Motor neuron (in vitro differentiated cells): ENCODE measurements at regions not wholly inside any gene's neighbourhood (a gene's known extent, or its start where the extent isn't known, plus 50 kb on each side); places are given as distances from the start of the nearest gene placed in this dataset.

ENCODE experiments used
- ATAC-seq, 8 experiments: fragments of 200-7000 bp; cut with Tn5 transposase; replicated peaks in 6 of 8; 2 replicates each; pipeline ENCODE4 v1.8.0; 2021; ENCODE audit warnings: mild to moderate bottlenecking in 8 of 8, moderate library complexity in 8 of 8
- H3K27ac ChIP-seq, 2 donors: fragments of 250-450 bp; sonication (Bioruptor Pico); 2 replicates each; pipeline ENCODE4 v1.9.0; 2021; ENCODE audit warnings: antibody characterized with exemption in 2 of 2, mild to moderate bottlenecking in 2 of 2, moderate library complexity in 1 of 2
- H3K4me1 ChIP-seq, 2 donors: fragments of 250-450 bp; sonication (Bioruptor Pico); replicated peaks in 1 of 2; 2 replicates each; pipeline ENCODE4 v1.6.1; 2021; ENCODE audit warnings: antibody characterized with exemption in 2 of 2, mild to moderate bottlenecking in 2 of 2, moderate library complexity in 1 of 2
- H3K4me3 ChIP-seq, 5 donors: fragments of 250-450 bp; sonication (Bioruptor Pico); 2 replicates each; pipeline ENCODE4 v1.9.0; 2021; ENCODE audit warnings: antibody characterized with exemption in 5 of 5, mild to moderate bottlenecking in 5 of 5, moderate library complexity in 4 of 5
- WGBS, 10 experiments: fragments of 450-650 bp; shearing (Covaris generic); methylation state at CpG; one replicate each; pipeline ENCODE4 v1.0.0; 2022; 5-methylcytosine and 5-hydroxymethylcytosine counted together
- in situ Hi-C, 9 experiments: fragments of 400-800 bp; cut with MboI; loops; one replicate each; pipeline ENCODE4 v1.15.0; 2021; ENCODE audit warnings: low sequenced_read_pairs in 9 of 9, low pct_unique_long_range_greater_than_20kb in 2 of 9; ENCODE audit not compliant: unreplicated experiment in 9 of 9

DNA sequence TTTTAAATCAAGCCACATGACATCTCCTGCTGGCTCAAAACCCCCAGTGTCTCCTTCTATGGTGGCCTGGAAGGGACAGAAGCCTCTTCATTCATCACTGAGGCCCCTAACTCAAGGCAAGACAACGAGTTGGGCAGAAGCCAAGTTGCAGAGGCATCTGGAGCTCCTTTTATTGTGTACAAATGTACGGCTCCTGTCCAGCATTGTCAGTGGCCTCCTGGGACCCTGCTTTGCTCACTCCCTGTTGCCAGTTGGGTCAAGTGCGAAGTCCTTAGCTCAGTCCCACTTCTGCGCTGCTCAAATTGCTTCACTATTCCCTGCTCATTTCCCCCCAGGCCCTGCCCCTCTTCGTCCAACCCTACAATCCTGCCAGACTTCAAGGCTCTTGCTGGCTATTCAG is 181.2 kb upstream of the PMEPA1 start:
- Histone ChIP-seq H3K4me1 (peaks cover 0 to 23% of the 10 kb centered on the region in 2 donors), H3K27ac (no peak overlapping the region), H3K4me3 (no peak overlapping the region)
- in situ Hi-C loops = no loop called here
- WGBS, 10 experiments = 20 to 90% (median 81%) methylated on average over 1 to 3 of the region's 5 CpGs; no CpG with 5 or more reads in 6 of the 10 experiments
- ATAC-seq = peak in 2 of 8 experiments; percentile 18 to 27

- in situ Hi-C loops = no loop called here
- 30 to 62% (median 55%) methylated on average over 3 to 9 of the region's 12 CpGs; no CpG with 5 or more reads in 5 of the 10 experiments for WGBS, 10 experiments
- ATAC-seq = peak in 7 of 8 experiments; percentile 46 to 88 (median 68)
Measured at GRCh38 chr20:57890202-57890800, 180.5 kb upstream of the PMEPA1 start.

DNA sequence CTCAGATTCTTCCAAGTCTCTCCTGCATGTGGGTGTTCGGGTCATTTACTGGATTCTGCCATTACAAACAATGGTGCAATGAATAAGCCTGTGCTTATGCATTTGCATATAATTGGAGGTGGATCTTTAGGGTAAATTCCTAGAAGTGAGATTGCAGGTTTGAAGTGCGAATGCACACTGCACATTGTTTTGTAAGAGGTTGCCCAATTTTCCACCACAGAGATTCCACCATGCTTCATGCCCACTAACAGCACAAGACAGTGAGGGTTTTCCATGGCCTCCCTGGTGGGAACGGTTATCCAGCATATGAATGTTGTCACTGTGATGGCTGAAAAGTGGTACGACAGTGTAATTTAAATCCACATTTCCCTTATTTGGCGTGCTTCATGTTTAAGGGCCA is 178.8 kb upstream of the PMEPA1 start:
- peak in 1 of 8 experiments; percentile 20 for ATAC-seq
- H3K4me3 ChIP-seq = no peak overlapping the region
- 59 to 94% (median 84%) methylated on average over 2 to 4 of the region's 5 CpGs for WGBS, 10 experiments
- H3K27ac ChIP-seq = no peak overlapping the region
- in situ Hi-C loops = no loop called here
- peaks cover 0 to 22% of the 10 kb centered on the region in 2 donors for H3K4me1 ChIP-seq

More at GRCh38 chr20:57890202-57890800, 180.5 kb upstream of the PMEPA1 start:
- no peak overlapping the region for H3K27ac ChIP-seq
- H3K4me1 ChIP-seq = peaks cover 0 to 23% of the 10 kb centered on the region in 2 donors
- H3K4me3 ChIP-seq = no peak overlapping the region

DNA sequence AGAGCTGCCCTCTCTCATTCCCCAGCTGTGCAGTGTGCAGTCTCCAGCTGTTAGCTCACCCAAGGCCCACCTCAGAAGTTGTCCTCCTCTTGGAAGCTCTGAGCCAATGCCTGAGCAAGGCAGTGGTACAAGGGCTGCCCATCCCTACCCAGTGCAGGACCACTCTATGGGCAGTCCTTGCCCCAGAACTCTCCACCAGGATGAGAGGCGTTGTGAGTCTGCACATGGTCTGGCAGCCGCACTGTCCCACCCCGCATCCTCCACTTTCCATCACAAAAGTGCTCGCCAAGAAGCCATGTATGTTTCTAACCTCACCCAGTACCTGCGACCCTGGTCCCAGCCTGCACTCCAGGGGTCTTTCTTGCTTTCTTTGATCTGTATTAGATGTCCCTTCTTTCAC is 175.1 kb upstream of the PMEPA1 start:
- ATAC-seq = no peak
- peaks cover 0 to 2% of the 10 kb centered on the region in 2 donors for H3K4me1 ChIP-seq
- H3K27ac ChIP-seq = no peak overlapping the region
- no peak overlapping the region for H3K4me3 ChIP-seq
- in situ Hi-C loops = no loop called here
- 0 to 100% (median 83%) methylated on average over 1 to 3 of the region's 5 CpGs; no CpG with 5 or more reads in 3 of the 10 experiments for WGBS, 10 experiments

DNA sequence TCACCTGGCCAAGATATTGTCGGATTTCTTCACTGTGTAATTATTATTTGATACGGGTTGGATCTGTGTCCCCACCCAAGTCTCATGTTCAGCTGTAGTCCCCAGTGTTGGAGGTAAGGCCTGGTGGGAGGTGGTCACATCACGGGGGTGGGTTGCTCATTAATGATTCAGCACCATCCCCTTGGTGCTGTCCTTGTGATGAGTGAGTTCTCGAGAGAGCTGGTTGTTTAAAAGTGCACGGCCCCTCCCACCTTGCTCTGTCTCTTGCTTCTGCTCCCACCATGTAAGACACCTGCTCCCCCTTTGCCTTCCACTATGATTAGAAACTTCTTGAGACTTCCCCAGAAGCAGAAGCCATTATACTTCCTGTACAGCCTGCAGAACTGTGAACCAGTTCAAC is 173.9 kb upstream of the PMEPA1 start:
- no peaks in the 10 kb centered on the region for H3K4me1 ChIP-seq
- 70 to 100% (median 92%) methylated on average over 1 to 3 of the region's 5 CpGs; no CpG with 5 or more reads in 5 of the 10 experiments for WGBS, 10 experiments
- no peak overlapping the region for H3K27ac ChIP-seq
- H3K4me3 ChIP-seq = no peak overlapping the region
- no peak for ATAC-seq
- in situ Hi-C loops = no loop called here

DNA sequence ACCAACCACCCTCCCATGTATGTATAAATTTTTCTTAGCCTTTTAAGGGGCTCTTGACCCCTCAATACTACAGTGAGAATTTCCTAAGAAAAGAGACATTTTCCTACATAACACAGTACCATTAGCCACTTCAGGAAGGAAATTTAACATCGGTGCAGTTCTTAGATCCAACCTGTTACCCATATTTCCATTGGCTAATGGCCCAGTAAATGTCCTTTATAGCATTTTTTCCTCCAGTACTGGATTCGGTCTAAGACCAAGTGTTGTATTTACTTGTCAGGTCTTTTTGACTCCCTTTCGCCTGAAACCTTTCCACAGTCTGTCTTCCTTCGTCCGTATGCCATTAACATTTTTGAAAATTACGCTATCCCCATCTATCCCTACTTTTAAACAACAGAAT is 173.4 kb upstream of the PMEPA1 start:
- Histone ChIP-seq H3K27ac (no peak overlapping the region), H3K4me1 (no peaks in the 10 kb centered on the region), H3K4me3 (no peak overlapping the region)
- WGBS, 10 experiments = 62 to 100% (median 91%) methylated on average over 3 to 6 of the region's 6 CpGs
- ATAC-seq = no peak
- in situ Hi-C loops = no loop called here

DNA sequence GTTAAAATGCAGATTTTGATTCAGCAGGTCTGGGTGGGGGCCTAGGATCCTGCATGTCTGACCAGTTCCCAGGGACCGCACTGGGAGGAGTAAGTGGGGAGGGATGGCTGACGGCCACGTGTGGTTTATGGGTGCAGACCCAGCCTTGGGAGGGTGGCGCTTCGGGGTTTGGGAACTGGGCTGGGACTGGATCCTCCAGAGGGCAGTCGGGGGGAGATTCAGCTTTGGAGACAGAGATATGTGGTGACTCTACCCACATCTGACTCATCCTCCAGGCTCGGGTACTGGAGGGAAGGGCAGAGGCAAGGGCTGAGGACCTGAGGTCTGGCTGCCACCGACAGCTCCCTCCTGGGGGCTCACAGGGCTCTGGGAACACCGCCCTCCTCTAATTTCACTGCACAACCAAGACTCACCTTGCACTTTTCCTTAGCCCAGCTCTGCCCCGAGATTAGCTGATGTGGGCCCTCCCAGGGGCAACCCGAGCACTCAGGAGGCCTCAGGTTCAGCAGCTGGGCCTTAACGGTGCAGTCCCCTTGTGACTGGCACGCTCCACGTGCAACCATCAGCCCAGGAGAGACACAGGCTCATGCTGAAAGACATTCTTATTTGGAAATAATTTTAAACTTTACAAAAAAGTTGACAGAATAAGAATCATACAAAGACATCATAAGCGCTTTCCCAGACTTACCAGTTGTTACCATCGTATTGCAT is 172.8 kb upstream of the PMEPA1 start:
- Histone ChIP-seq H3K4me1 (no peaks in the 10 kb centered on the region), H3K4me3 (no peak overlapping the region), H3K27ac (no peak overlapping the region)
- ATAC-seq = peak in 3 of 8 experiments; percentile 32 to 64 (median 38)
- in situ Hi-C loops = no loop called here
- 43 to 100% (median 84%) methylated on average over 2 to 10 of the region's 16 CpGs for WGBS, 10 experiments

DNA sequence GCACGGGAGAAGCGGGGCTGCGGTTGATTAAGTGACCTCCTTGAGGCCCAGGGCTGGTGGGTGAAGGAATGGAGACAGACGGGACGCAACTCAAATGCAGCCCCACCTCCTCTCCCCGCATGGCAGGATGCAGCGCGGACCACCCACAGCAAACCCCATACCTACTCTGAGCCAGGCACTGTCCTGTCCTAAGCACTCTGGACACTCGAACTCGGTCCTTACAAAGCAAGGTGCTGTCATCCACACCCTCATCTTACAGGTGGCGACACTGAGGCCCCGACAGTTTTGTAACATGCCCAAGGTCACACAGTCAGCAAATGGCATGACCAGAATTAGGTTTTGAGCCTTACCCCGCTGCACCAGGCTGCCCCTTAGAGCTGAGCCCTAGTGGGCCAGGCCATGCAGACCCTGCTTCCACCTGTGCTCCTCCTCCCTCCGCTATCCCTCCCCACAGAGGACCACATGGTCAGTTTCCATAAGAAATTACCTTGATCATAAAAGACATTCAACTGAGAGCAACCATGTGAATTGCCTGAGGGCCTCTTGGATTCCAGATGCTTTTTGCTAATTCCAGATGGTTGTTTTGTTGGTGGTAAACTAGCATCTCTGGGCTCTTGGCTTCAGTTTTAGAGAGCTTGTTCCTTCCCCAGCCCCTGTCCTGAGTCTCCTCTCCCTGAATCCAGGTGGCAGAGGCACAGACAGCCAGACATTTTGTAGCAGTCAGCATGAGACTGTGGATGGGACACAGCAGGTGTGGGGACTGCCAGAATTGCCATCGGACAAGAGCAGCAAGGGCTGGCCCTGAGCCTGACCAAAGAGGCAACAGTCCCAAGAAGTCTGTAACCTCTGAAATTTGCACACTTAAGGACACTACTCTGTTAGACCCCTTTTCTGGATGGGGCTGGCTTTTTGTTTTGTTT is 171.9 kb upstream of the PMEPA1 start:
- 40 to 100% (median 80%) methylated on average over 1 to 13 of the region's 15 CpGs for WGBS, 10 experiments
- in situ Hi-C loops = no loop called here

DNA sequence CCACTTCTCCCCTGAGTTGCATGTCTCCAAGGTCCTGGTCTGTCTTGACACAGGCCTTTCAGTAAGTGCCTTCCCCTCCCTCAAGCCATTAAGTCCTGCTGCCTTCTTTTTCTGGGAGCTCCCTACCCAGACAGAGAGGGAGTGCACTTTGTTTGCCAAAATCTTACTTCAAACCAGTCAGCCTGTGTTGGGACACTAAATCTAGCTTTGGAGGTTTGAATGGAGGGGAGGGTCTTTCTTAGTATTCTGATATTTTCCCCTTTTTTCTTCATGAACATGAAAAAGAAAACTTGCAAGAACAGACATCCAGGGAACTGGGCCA is 170.7 kb upstream of the PMEPA1 start:
- in situ Hi-C loops = no loop called here
- no peaks in the 10 kb centered on the region for H3K4me1 ChIP-seq
- ATAC-seq = no peak
- H3K27ac ChIP-seq = no peak overlapping the region
- H3K4me3 ChIP-seq = no peak overlapping the region

More for the DNA sequence above, 171.9 kb upstream of the PMEPA1 start:
- peak in 2 of 8 experiments; percentile 43 to 60 for ATAC-seq
- Histone ChIP-seq H3K4me3 (no peak overlapping the region), H3K27ac (no peak overlapping the region), H3K4me1 (no peaks in the 10 kb centered on the region)

DNA sequence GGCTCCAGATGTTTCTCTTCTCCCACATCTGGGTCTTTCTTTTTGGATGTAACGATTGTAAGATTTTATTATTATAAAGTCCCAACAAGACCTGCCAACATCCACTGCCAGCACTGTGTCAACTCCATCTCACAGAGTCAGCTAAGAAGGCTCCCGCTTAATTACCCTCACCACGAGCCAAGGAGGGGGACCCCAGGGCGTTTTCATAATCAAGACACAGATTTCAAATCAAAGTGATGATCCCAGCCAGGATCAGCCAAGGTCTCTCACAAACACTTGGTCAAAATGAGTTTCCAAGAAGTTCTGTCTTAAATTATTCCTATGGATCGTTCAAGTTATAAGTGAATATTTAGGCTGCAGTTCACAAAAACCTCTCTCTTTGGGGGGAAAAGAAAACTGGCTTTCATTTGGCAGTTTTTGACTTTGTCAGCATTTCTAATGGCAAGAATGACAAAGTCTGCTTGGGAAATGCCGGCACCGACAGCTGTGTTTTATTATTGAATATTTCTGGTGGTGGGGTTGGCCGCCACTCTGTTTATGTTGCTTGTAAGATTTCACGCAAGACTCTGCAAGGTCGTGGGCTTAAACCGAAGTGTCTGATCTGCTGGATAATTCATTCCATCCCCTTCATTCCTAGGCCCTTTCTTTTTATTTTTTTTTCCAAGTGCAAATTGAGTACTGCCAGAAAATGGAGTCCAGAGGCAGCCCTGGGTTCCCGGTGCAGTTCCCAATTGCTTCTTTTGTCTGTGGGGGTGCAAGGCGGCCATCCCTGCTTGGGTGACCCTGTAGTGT is 170.2 kb upstream of the PMEPA1 start:
- in situ Hi-C loops = no loop called here
- WGBS, 10 experiments = 6 to 95% (median 59%) methylated on average over 2 to 12 of the region's 13 CpGs
- H3K27ac ChIP-seq = no peak overlapping the region

GRCh38 chr20:57879437-57879778 is 169.6 kb upstream of the PMEPA1 start:
- no peak overlapping the region for H3K27ac ChIP-seq
- in situ Hi-C loops = no loop called here
- H3K4me1 ChIP-seq = no peaks in the 10 kb centered on the region
- no peak overlapping the region for H3K4me3 ChIP-seq
- WGBS, 10 experiments = 10 to 76% (median 55%) methylated on average over 1 to 7 of the region's 7 CpGs
- ATAC-seq = no peak

More for the DNA sequence above, 170.2 kb upstream of the PMEPA1 start:
- Histone ChIP-seq H3K4me3 (no peak overlapping the region), H3K4me1 (no peaks in the 10 kb centered on the region)
- ATAC-seq = no peak

DNA sequence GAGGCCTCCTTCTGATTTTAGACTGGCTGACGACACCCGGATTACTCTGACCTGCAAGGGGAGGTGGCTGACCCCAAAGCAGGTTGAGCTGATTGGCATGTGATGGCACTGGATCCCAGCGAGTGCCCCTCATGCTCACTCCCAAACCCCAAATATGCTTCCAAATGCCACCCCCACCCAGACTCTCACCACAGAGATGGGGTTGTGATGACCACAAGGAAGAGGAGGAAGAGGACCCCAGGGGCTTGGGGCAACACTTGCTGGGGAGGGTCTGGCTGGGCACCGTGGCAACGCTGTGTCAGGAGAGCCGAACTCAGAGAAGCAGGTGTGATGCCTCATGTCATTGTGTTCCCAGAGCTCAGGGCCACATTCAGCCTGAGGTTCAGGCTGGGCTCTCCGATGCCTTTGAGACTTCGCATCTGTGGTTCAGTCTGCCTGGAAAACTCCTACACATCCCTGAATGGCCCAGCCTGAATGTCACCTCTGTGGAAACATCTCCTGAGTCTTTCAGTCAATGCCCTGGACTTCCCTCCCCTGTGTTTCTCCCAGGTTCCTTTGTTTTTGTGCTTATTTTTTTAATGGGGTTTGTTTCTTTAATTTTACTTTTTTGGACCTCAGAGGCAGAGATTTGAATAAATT is 169.1 kb upstream of the PMEPA1 start:
- ATAC-seq = no peak
- in situ Hi-C loops = no loop called here
- Histone ChIP-seq H3K4me3 (no peak overlapping the region), H3K4me1 (no peaks in the 10 kb centered on the region), H3K27ac (no peak overlapping the region)
- 67 to 100% (median 95%) methylated on average over 1 to 3 of the region's 8 CpGs; no CpG with 5 or more reads in 5 of the 10 experiments for WGBS, 10 experiments
